ENCODE measurements at regions not wholly inside any gene's neighbourhood (a gene's known extent, or its start where the extent isn't known, plus 50 kb on each side); places are given as distances from the start of the nearest gene placed in this dataset.
"Not testable (repeated sequence)": the region's sequence is repeated elsewhere in the genome, so short reads cannot be mapped to it uniquely, and the experiment has no call there.

- H3K4me1 ChIP-seq (ENCODE audit: control insufficient read depth, extremely low read depth, insufficient read depth, low read length); H3K27me3 ChIP-seq (ENCODE audit: control insufficient read depth in 2 of 2, insufficient read depth in 2 of 2, low read length in 2 of 2); BruUV-seq (replicated peaks); FAIRE-seq; H3K4me2 ChIP-seq (ENCODE audit: insufficient read depth, low read length); H3K9me3 ChIP-seq (replicated peaks; ENCODE audit: control insufficient read depth, insufficient read depth, low read length); H3K9me1 ChIP-seq (replicated peaks; ENCODE audit: control insufficient read depth, extremely low read depth, insufficient read depth, low read length); H2AFZ ChIP-seq (ENCODE audit: low read depth, low read length); H3K4me3 ChIP-seq (replicated peaks in 1 of 3; ENCODE audit: insufficient read depth in 1 of 3, low read depth in 1 of 3, low read length in 3 of 3); H4K20me1 ChIP-seq (replicated peaks; ENCODE audit: control insufficient read depth, extremely low read depth, insufficient read depth, low read length); H3K79me2 ChIP-seq (ENCODE audit: control insufficient read depth, insufficient read depth, low read length); CTCF ChIA-PET; H3K27ac ChIP-seq (ENCODE audit: insufficient read depth, low read depth, low read length); DNase-seq (ENCODE audit: low read depth, low spot score); dilution Hi-C loops (cut with MboI; ENCODE audit: extremely low pct_ligation_motif_present, low sequenced_read_pairs); POLR2A ChIA-PET; H3K9ac ChIP-seq (replicated peaks; ENCODE audit: extremely low read depth, insufficient read depth, low read length); intact Hi-C loops (cut with micrococcal nuclease); H3K36me3 ChIP-seq (ENCODE audit: control insufficient read depth in 2 of 2, extremely low read depth in 1 of 2, insufficient read depth in 2 of 2, low read length in 2 of 2): not testable (repeated sequence)
Measured at GRCh38 chr2:91760672-91761071, 3069.2 kb downstream of the RPIA start.

GRCh38 chr2:91762312-91762711 lies 3070.8 kb downstream of the RPIA start:
- H4K20me1 ChIP-seq (replicated peaks; ENCODE audit: control insufficient read depth, extremely low read depth, insufficient read depth, low read length); H3K27ac ChIP-seq (ENCODE audit: insufficient read depth, low read depth, low read length); intact Hi-C loops (cut with micrococcal nuclease); H3K4me2 ChIP-seq (ENCODE audit: insufficient read depth, low read length); H2AFZ ChIP-seq (ENCODE audit: low read depth, low read length); DNase-seq (ENCODE audit: low read depth, low spot score); CTCF ChIA-PET; H3K9me3 ChIP-seq (replicated peaks; ENCODE audit: control insufficient read depth, insufficient read depth, low read length); H3K27me3 ChIP-seq (ENCODE audit: control insufficient read depth in 2 of 2, insufficient read depth in 2 of 2, low read length in 2 of 2); dilution Hi-C loops (cut with MboI; ENCODE audit: extremely low pct_ligation_motif_present, low sequenced_read_pairs); H3K4me3 ChIP-seq (replicated peaks in 1 of 3; ENCODE audit: insufficient read depth in 1 of 3, low read depth in 1 of 3, low read length in 3 of 3); FAIRE-seq; H3K4me1 ChIP-seq (ENCODE audit: control insufficient read depth, extremely low read depth, insufficient read depth, low read length); H3K9me1 ChIP-seq (replicated peaks; ENCODE audit: control insufficient read depth, extremely low read depth, insufficient read depth, low read length); POLR2A ChIA-PET; H3K9ac ChIP-seq (replicated peaks; ENCODE audit: extremely low read depth, insufficient read depth, low read length); H3K79me2 ChIP-seq (ENCODE audit: control insufficient read depth, insufficient read depth, low read length); H3K36me3 ChIP-seq (ENCODE audit: control insufficient read depth in 2 of 2, extremely low read depth in 1 of 2, insufficient read depth in 2 of 2, low read length in 2 of 2); BruUV-seq (replicated peaks): not testable (repeated sequence)

GRCh38 chr2:91763710-91764109 lies 3072.2 kb downstream of the RPIA start:
- H3K9ac ChIP-seq (replicated peaks; ENCODE audit: extremely low read depth, insufficient read depth, low read length); BruUV-seq (replicated peaks); dilution Hi-C loops (cut with MboI; ENCODE audit: extremely low pct_ligation_motif_present, low sequenced_read_pairs); CTCF ChIA-PET; DNase-seq (ENCODE audit: low read depth, low spot score); H3K4me1 ChIP-seq (ENCODE audit: control insufficient read depth, extremely low read depth, insufficient read depth, low read length); FAIRE-seq; H3K9me3 ChIP-seq (replicated peaks; ENCODE audit: control insufficient read depth, insufficient read depth, low read length); H3K9me1 ChIP-seq (replicated peaks; ENCODE audit: control insufficient read depth, extremely low read depth, insufficient read depth, low read length); intact Hi-C loops (cut with micrococcal nuclease); POLR2A ChIA-PET; H3K4me3 ChIP-seq (replicated peaks in 1 of 3; ENCODE audit: insufficient read depth in 1 of 3, low read depth in 1 of 3, low read length in 3 of 3); H3K79me2 ChIP-seq (ENCODE audit: control insufficient read depth, insufficient read depth, low read length); H3K27me3 ChIP-seq (ENCODE audit: control insufficient read depth in 2 of 2, insufficient read depth in 2 of 2, low read length in 2 of 2); H3K36me3 ChIP-seq (ENCODE audit: control insufficient read depth in 2 of 2, extremely low read depth in 1 of 2, insufficient read depth in 2 of 2, low read length in 2 of 2); H4K20me1 ChIP-seq (replicated peaks; ENCODE audit: control insufficient read depth, extremely low read depth, insufficient read depth, low read length); H3K27ac ChIP-seq (ENCODE audit: insufficient read depth, low read depth, low read length); H3K4me2 ChIP-seq (ENCODE audit: insufficient read depth, low read length); H2AFZ ChIP-seq (ENCODE audit: low read depth, low read length): not testable (repeated sequence)

- H3K4me3 ChIP-seq (replicated peaks in 1 of 3; ENCODE audit: insufficient read depth in 1 of 3, low read depth in 1 of 3, low read length in 3 of 3); H4K20me1 ChIP-seq (replicated peaks; ENCODE audit: control insufficient read depth, extremely low read depth, insufficient read depth, low read length); H3K4me1 ChIP-seq (ENCODE audit: control insufficient read depth, extremely low read depth, insufficient read depth, low read length); H3K4me2 ChIP-seq (ENCODE audit: insufficient read depth, low read length); H3K79me2 ChIP-seq (ENCODE audit: control insufficient read depth, insufficient read depth, low read length); dilution Hi-C loops (cut with MboI; ENCODE audit: extremely low pct_ligation_motif_present, low sequenced_read_pairs); intact Hi-C loops (cut with micrococcal nuclease); H2AFZ ChIP-seq (ENCODE audit: low read depth, low read length); POLR2A ChIA-PET; H3K9ac ChIP-seq (replicated peaks; ENCODE audit: extremely low read depth, insufficient read depth, low read length); H3K36me3 ChIP-seq (ENCODE audit: control insufficient read depth in 2 of 2, extremely low read depth in 1 of 2, insufficient read depth in 2 of 2, low read length in 2 of 2); CTCF ChIA-PET; H3K9me3 ChIP-seq (replicated peaks; ENCODE audit: control insufficient read depth, insufficient read depth, low read length); H3K27ac ChIP-seq (ENCODE audit: insufficient read depth, low read depth, low read length); H3K27me3 ChIP-seq (ENCODE audit: control insufficient read depth in 2 of 2, insufficient read depth in 2 of 2, low read length in 2 of 2); H3K9me1 ChIP-seq (replicated peaks; ENCODE audit: control insufficient read depth, extremely low read depth, insufficient read depth, low read length); BruUV-seq (replicated peaks): not testable (repeated sequence)
- DNase-seq (ENCODE audit: low read depth, low spot score) (peak; percentile 40), FAIRE-seq (peak; percentile 74)
Measured at GRCh38 chr2:91764581-91765002, 3073.1 kb downstream of the RPIA start.
